Activated T-cell treated with anti-CD3 and anti-CD28 coated beads, Interleukin-2, amount 50 U/mL, for 72 hours (primary cell): ENCODE measurements at regions not wholly inside any gene's neighbourhood (a gene's known extent, or its start where the extent isn't known, plus 50 kb on each side); places are given as distances from the start of the nearest gene placed in this dataset.

Experiments
- ATAC-seq, 2 donors: fragments of 150-1000 bp; cut with Tn5 transposase; replicated peaks in 1 of 2; 2 replicates each; pipeline ENCODE4 v1.10.0; 2021; ENCODE audit warnings: moderate library complexity in 2 of 2, mild to moderate bottlenecking in 1 of 2
- DNase-seq, 2 donors: peaks; one replicate each; pipeline ENCODE4 v3.0.0; 2021 to 2022; ENCODE audit warnings: mixed read lengths in 1 of 2
- H3K27ac Mint-ChIP-seq: one replicate; pipeline ENCODE4 v1.8.0; 2022; ENCODE audit warnings: mild to moderate bottlenecking, moderate library complexity, mixed read lengths
- H3K27me3 Mint-ChIP-seq: one replicate; pipeline ENCODE4 v1.8.0; 2022; ENCODE audit warnings: low read depth, mixed read lengths
- H3K36me3 Mint-ChIP-seq, 2 donors: one replicate each; pipeline ENCODE4 v1.8.0; 2022; ENCODE audit warnings: mixed read lengths in 2 of 2, mild to moderate bottlenecking in 1 of 2; ENCODE audit not compliant: insufficient read depth in 2 of 2
- H3K4me1 Mint-ChIP-seq: one replicate; pipeline ENCODE4 v1.8.0; 2022; ENCODE audit warnings: low read depth, mixed read lengths
- H3K4me3 Mint-ChIP-seq, 2 donors: one replicate each; pipeline ENCODE4 v1.8.0; 2022; ENCODE audit warnings: mild to moderate bottlenecking in 2 of 2, mixed read lengths in 2 of 2, moderate library complexity in 2 of 2
- H3K9me3 Mint-ChIP-seq, 2 donors: one replicate each; pipeline ENCODE4 v1.8.0; 2022; ENCODE audit warnings: mixed read lengths in 2 of 2

- H3K4me1 Mint-ChIP-seq: no peaks in the 10 kb centered on the region
- ATAC-seq (no peak), DNase-seq (no peak)
- no peak overlapping the region for H3K27ac Mint-ChIP-seq
- H3K9me3 Mint-ChIP-seq: peaks cover 3 to 6% of the 10 kb centered on the region in 2 donors
- H3K4me3 Mint-ChIP-seq: no peak overlapping the region
- H3K36me3 Mint-ChIP-seq: peaks cover 0 to 2% of the 10 kb centered on the region in 2 donors
- H3K27me3 Mint-ChIP-seq: peaks cover 5% of the 10 kb centered on the region
Measured at GRCh38 chr19:32273483-32273882, 71.9 kb upstream of the ZNF507 start.

DNA sequence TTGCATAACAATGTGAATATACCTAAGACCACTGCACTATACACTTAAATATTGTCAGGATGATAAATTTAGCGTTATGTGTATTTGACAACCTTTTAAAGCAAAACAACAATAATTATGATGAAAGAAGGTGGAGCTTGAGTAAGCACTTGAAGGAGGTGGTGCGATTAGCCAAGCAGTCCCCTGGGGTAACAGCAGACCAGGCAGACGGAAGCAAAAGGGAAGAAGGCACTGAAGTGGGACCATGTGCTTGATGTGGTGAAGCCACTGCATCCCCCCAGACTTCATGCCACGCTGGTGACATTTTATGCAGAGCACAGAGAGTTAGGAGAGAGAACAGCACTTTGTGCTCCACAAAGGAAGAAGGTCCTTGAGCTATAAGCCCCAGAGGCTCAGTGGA is 58.3 kb upstream of the ZNF507 start:
- no peak overlapping the region for H3K4me3 Mint-ChIP-seq
- no peaks in the 10 kb centered on the region for H3K36me3 Mint-ChIP-seq
- H3K27me3 Mint-ChIP-seq: peaks cover 20% of the 10 kb centered on the region
- no peak for ATAC-seq
- no peak overlapping the region for H3K27ac Mint-ChIP-seq
- no peaks in the 10 kb centered on the region for H3K4me1 Mint-ChIP-seq
- no peak for DNase-seq
- H3K9me3 Mint-ChIP-seq: no peaks in the 10 kb centered on the region

DNA sequence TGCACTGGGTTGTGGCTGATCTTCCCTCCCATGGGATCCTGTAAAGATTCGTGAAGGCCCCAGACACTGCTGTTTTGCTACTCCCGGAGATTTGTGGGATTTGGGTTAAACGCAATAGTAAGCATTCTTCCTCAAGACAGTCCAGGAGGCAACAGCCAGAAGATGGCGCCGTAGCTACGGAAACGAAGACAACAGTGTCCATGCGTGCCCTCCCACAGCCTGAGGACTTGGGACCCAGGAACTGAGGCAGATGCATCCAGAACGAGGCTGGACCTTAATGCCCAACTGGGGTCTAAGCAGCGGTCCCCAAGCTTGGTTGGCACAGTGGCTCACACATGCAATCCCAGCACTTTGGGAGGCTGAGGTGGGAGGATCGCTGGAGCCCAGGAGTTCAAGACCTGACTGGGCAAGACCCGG is 57.6 kb upstream of the ZNF507 start:
- H3K27ac Mint-ChIP-seq: no peak overlapping the region
- H3K27me3 Mint-ChIP-seq: peaks cover 20% of the 10 kb centered on the region
- H3K4me1 Mint-ChIP-seq: no peaks in the 10 kb centered on the region
- no peaks in the 10 kb centered on the region for H3K36me3 Mint-ChIP-seq
- ATAC-seq: no peak
- H3K9me3 Mint-ChIP-seq: no peaks in the 10 kb centered on the region
- H3K4me3 Mint-ChIP-seq: no peak overlapping the region
- DNase-seq: peak; percentile 12 to 25

DNA sequence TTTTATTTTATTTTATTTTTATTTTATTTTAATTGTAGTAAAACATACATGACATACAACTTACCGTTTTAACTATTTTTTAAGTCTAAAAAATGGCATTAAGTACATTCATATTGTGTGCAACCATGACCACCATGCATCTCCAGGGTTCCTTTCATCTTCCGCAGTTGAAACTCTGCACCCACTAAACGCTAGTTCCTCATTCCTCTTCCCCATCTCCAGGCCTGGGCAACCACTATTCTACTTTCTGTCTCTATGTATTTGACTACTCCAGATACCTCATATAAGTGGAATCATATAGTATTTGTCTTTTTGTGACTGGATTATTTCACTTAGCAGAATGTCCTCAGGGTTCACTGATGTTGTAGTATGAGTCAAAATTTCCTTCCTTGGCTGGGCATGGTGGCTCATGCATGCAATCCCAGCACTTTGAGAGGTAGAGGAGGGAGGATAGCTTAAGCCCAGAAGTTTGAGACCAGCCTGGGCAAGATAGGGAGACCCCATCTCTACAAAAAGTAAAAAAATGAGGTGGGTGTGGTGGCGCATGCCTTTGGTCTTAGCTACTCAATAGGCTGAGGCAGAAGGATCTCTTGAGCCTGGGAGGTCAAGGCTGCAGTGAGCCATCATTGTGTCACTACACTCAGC is 55.7 kb upstream of the ZNF507 start:
- no peak for DNase-seq
- Mint-ChIP-seq H3K27ac (no peak overlapping the region), H3K9me3 (no peaks in the 10 kb centered on the region), H3K4me1 (no peaks in the 10 kb centered on the region), H3K27me3 (peaks cover 10% of the 10 kb centered on the region), H3K36me3 (no peaks in the 10 kb centered on the region), H3K4me3 (no peak overlapping the region)
- ATAC-seq: no peak

DNA sequence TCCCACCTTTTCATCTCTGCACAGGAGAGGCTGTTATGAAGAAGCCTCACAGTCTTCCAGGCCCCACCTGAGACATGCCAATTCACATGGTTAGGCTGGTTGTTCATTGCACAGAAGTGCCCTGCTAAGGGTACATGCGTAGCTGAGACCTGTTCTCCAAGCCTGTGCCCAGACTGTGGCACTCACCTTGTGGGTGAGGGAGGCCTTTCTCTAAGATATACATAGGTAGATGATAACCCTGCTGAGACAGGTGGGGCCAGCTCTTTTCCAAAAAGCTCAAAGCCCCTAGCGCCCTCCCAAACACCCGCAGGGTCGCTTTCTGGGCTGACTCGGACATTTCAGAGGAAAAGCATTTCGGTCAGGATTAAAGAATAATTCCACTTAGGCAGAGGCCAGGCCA is 53.5 kb upstream of the ZNF507 start:
- ATAC-seq (no peak), DNase-seq (no peak)
- peaks cover 8% of the 10 kb centered on the region for H3K27me3 Mint-ChIP-seq
- no peak overlapping the region for H3K27ac Mint-ChIP-seq
- H3K4me3 Mint-ChIP-seq: no peak overlapping the region
- H3K9me3 Mint-ChIP-seq: peaks cover 0 to 2% of the 10 kb centered on the region in 2 donors
- H3K4me1 Mint-ChIP-seq: no peaks in the 10 kb centered on the region
- no peaks in the 10 kb centered on the region for H3K36me3 Mint-ChIP-seq

DNA sequence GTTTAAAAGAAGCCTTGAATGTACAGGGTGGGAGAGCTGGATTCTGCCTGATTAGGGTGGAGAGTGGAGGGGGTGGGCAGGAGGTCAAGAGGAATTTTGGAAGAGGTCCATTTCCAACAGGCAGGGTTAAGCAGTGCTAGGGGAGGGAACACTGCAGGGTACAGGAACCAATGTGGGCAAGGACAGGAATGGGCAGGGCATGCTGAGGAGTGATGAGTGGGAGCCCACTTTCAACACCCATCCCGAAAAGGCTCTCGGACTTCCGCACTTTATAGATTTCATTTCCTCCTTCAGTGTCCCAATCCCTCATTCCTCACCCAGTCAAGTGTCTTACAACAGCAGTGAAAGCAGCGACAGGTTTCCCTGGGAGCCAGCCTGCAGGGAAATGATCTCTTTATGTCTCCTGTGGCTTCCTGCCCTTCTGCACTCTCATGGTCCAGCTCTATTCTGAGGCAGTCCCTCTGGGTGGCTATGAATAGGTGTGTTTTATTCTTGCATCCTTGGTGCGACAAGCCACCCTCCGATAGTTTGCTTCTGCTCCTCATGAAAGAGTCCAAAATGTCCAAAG is 50.5 kb upstream of the ZNF507 start:
- no peak for ATAC-seq
- Mint-ChIP-seq H3K9me3 (peaks cover 0 to 2% of the 10 kb centered on the region in 2 donors), H3K36me3 (no peaks in the 10 kb centered on the region), H3K27ac (no peak overlapping the region), H3K4me3 (no peak overlapping the region), H3K27me3 (no peaks in the 10 kb centered on the region), H3K4me1 (no peaks in the 10 kb centered on the region)
- DNase-seq: no peak
